Effector memory CD8-positive, alpha-beta T cell (primary cell): ENCODE measurements at regions not wholly inside any gene's neighbourhood (a gene's known extent, or its start where the extent isn't known, plus 50 kb on each side); places are given as distances from the start of the nearest gene placed in this dataset.
"Not testable (repeated sequence)": the region's sequence is repeated elsewhere in the genome, so short reads cannot be mapped to it uniquely, and the experiment has no call there.

ENCODE experiments used
- ATAC-seq: fragments of 150-1000 bp; cut with Tn5 transposase; replicated peaks from 2 replicates; pipeline ENCODE4 v1.10.0; 2021; ENCODE audit warnings: mild to moderate bottlenecking, moderate library complexity
- DNase-seq, 3 experiments: peaks; one replicate each; pipeline ENCODE4 v3.0.0; 2021
- H3K27ac Mint-ChIP-seq, 2 donors: one replicate each; pipeline ENCODE4 v1.8.0; 2022; ENCODE audit warnings: mild to moderate bottlenecking in 2 of 2, mixed read lengths in 2 of 2, moderate library complexity in 2 of 2
- H3K27me3 Mint-ChIP-seq, 2 donors: one replicate each; pipeline ENCODE4 v1.8.0; 2022; ENCODE audit warnings: mixed read lengths in 2 of 2
- H3K36me3 Mint-ChIP-seq: one replicate; pipeline ENCODE4 v1.8.0; 2022; ENCODE audit warnings: mild to moderate bottlenecking, moderate library complexity, mixed read lengths; ENCODE audit not compliant: insufficient read depth
- H3K4me1 Mint-ChIP-seq, 2 donors: one replicate each; pipeline ENCODE4 v1.8.0; 2022; ENCODE audit warnings: low read depth in 2 of 2, mixed read lengths in 2 of 2
- H3K4me3 Mint-ChIP-seq, 2 donors: one replicate each; pipeline ENCODE4 v1.8.0; 2022; ENCODE audit warnings: mild to moderate bottlenecking in 2 of 2, mixed read lengths in 2 of 2, moderate library complexity in 2 of 2
- H3K9me3 Mint-ChIP-seq, 2 donors: one replicate each; pipeline ENCODE4 v1.8.0; 2022; ENCODE audit warnings: mixed read lengths in 2 of 2

- Mint-ChIP-seq H3K9me3 (peaks cover 9 to 25% of the 10 kb centered on the region in 2 donors), H3K36me3 (no peaks in the 10 kb centered on the region), H3K27me3 (no peaks in the 10 kb centered on the region), H3K4me3 (no peak overlapping the region), H3K27ac (no peak overlapping the region), H3K4me1 (no peaks in the 10 kb centered on the region)
- no peak for ATAC-seq
- no peak for DNase-seq
These were observed 819.2 kb downstream of the RAPGEF2 start for GRCh38 chr4:159922119-159922518.

GRCh38 chr4:159925770-159926169 lies 822.9 kb downstream of the RAPGEF2 start:
- no peak for DNase-seq
- H3K27me3 Mint-ChIP-seq = no peaks in the 10 kb centered on the region
- no peak overlapping the region for H3K27ac Mint-ChIP-seq
- no peak overlapping the region for H3K4me3 Mint-ChIP-seq
- H3K36me3 Mint-ChIP-seq = no peaks in the 10 kb centered on the region
- peaks cover 7 to 12% of the 10 kb centered on the region in 2 donors for H3K9me3 Mint-ChIP-seq
- no peak for ATAC-seq
- no peaks in the 10 kb centered on the region for H3K4me1 Mint-ChIP-seq

DNA sequence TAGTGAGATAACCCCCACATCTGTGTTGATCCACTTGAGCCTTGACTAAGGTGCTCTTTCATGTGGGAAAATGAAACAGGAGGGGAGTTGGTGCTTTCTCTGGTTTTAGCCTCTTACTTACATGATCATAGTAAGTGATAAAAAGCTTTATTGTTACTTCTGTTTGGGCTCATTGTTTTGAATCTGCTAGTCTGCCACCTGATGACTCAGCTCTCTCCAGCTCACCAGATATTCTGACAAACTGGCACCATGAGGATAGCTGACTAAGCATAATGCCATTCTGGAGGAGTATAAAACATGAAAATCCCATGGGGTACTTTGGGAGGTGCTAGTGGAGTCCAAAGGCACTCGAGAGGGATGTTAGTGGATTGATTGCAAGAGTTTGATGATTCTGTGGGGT lies 824.0 kb downstream of the RAPGEF2 start:
- H3K4me3 Mint-ChIP-seq = no peak overlapping the region
- peaks cover 9 to 12% of the 10 kb centered on the region in 2 donors for H3K9me3 Mint-ChIP-seq
- no peaks in the 10 kb centered on the region for H3K4me1 Mint-ChIP-seq
- no peaks in the 10 kb centered on the region for H3K27me3 Mint-ChIP-seq
- no peak for ATAC-seq
- DNase-seq = no peak
- H3K27ac Mint-ChIP-seq = no peak overlapping the region
- H3K36me3 Mint-ChIP-seq = no peaks in the 10 kb centered on the region

- DNase-seq (no peak), ATAC-seq (no peak)
- Mint-ChIP-seq H3K4me3 (no peak overlapping the region), H3K27me3 (no peaks in the 10 kb centered on the region), H3K27ac (no peak overlapping the region), H3K4me1 (no peaks in the 10 kb centered on the region), H3K9me3 (peaks cover 9 to 12% of the 10 kb centered on the region in 2 donors), H3K36me3 (no peaks in the 10 kb centered on the region)
These were observed 824.9 kb downstream of the RAPGEF2 start for GRCh38 chr4:159927781-159928180.

- not testable (repeated sequence) for H3K9me3 Mint-ChIP-seq, H3K27ac Mint-ChIP-seq, H3K4me1 Mint-ChIP-seq, H3K36me3 Mint-ChIP-seq, DNase-seq, ATAC-seq, H3K4me3 Mint-ChIP-seq, H3K27me3 Mint-ChIP-seq
These were observed 831.7 kb downstream of the RAPGEF2 start for GRCh38 chr4:159934602-159935001.

- Mint-ChIP-seq H3K4me3 (no peak overlapping the region), H3K36me3 (no peaks in the 10 kb centered on the region), H3K27me3 (no peaks in the 10 kb centered on the region), H3K4me1 (no peaks in the 10 kb centered on the region), H3K27ac (no peak overlapping the region), H3K9me3 (peaks cover 0 to 2% of the 10 kb centered on the region in 2 donors)
- no peak for DNase-seq
- no peak for ATAC-seq
These were observed 834.7 kb downstream of the RAPGEF2 start for GRCh38 chr4:159937595-159937994.

DNA sequence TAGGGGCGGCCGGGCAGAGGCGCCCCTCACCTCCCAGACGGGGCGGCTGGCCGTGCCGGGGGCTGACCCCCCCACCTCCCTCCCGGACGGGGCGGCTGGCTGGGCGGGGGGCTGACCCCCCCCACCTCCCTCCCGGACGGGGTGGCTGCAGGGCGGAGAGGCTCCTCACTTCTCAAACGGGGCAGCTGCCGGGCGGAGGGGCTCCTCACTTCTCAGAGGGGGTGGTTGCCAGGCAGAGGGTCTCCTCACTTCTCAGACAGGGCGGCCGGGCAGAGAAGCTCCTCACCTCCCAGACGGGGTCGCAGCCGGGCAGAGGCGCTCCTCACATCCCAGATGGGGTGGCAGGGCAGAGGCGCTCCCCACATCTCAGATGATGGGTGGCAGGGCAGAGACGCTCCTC lies 836.8 kb downstream of the RAPGEF2 start:
- not testable (repeated sequence) for H3K9me3 Mint-ChIP-seq, H3K27me3 Mint-ChIP-seq, H3K36me3 Mint-ChIP-seq, ATAC-seq, H3K4me3 Mint-ChIP-seq, H3K4me1 Mint-ChIP-seq, H3K27ac Mint-ChIP-seq, DNase-seq

GRCh38 chr4:159941076-159941475 lies 838.2 kb downstream of the RAPGEF2 start:
- Mint-ChIP-seq H3K9me3 (no peaks in the 10 kb centered on the region), H3K27ac (no peak overlapping the region), H3K27me3 (no peaks in the 10 kb centered on the region), H3K4me1 (no peaks in the 10 kb centered on the region), H3K4me3 (no peak overlapping the region), H3K36me3 (no peaks in the 10 kb centered on the region)
- DNase-seq (no peak), ATAC-seq (no peak)

DNA sequence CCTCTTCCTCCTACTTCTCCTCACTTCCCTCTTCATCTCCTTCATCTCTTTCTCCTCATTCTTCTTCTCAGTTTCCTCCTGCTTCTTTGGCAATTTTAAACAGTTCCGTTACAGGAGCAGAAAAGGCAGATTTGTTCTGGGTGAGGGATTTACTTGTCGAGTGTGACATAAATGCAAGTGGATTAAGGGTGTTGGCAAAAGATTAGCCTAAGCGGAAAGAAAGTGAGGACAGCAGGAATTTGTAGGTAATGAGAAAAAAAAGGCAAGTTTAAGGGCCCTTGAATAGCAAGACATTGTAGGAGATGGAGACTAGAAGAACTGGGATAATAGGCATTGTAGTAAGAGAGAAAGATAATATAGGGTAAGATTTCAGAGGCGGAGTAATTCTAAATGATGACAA lies 841.6 kb downstream of the RAPGEF2 start:
- H3K4me3 Mint-ChIP-seq = no peak overlapping the region
- H3K27ac Mint-ChIP-seq = no peak overlapping the region
- no peaks in the 10 kb centered on the region for H3K4me1 Mint-ChIP-seq
- no peak for DNase-seq
- no peaks in the 10 kb centered on the region for H3K27me3 Mint-ChIP-seq
- H3K36me3 Mint-ChIP-seq = no peaks in the 10 kb centered on the region
- H3K9me3 Mint-ChIP-seq = no peaks in the 10 kb centered on the region
- ATAC-seq = no peak

- Mint-ChIP-seq H3K9me3 (peaks cover 0 to 1% of the 10 kb centered on the region in 2 donors), H3K4me1 (no peaks in the 10 kb centered on the region), H3K36me3 (no peaks in the 10 kb centered on the region), H3K27me3 (no peaks in the 10 kb centered on the region), H3K27ac (no peak overlapping the region), H3K4me3 (no peak overlapping the region)
- DNase-seq (no peak), ATAC-seq (no peak)
These were observed 844.2 kb downstream of the RAPGEF2 start for GRCh38 chr4:159946983-159947615.

DNA sequence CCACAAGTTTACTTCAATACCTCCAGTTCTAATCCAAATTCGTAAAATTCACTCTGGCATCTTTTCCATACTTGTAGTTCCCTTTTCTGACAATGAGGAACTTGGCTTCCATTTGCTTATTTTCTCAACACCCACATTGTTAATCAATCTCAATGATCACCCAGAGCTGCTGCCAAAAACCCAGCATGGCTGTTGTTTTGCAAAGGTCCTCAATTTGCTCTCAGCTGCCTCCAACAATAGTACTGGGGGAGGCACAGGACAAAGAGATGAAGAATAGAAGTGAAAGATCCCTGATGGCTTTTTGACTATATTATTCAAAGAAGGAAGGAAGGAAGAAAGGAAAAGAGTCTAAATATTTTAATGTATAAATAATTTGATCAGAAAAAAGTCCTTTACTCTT lies 847.8 kb downstream of the RAPGEF2 start:
- H3K36me3 Mint-ChIP-seq = no peaks in the 10 kb centered on the region
- no peak overlapping the region for H3K4me3 Mint-ChIP-seq
- ATAC-seq = no peak
- H3K27me3 Mint-ChIP-seq = no peaks in the 10 kb centered on the region
- H3K27ac Mint-ChIP-seq = no peak overlapping the region
- H3K9me3 Mint-ChIP-seq = peaks cover 0 to 3% of the 10 kb centered on the region in 2 donors
- H3K4me1 Mint-ChIP-seq = no peaks in the 10 kb centered on the region
- DNase-seq = no peak

- H3K4me3 Mint-ChIP-seq = no peak overlapping the region
- peaks cover 7 to 9% of the 10 kb centered on the region in 2 donors for H3K9me3 Mint-ChIP-seq
These were observed 863.9 kb downstream of the RAPGEF2 start for GRCh38 chr4:159966746-159967145.

GRCh38 chr4:159976871-159977482 lies 874.1 kb downstream of the RAPGEF2 start:
- not testable (repeated sequence) for H3K27me3 Mint-ChIP-seq, DNase-seq, H3K4me1 Mint-ChIP-seq, H3K27ac Mint-ChIP-seq, ATAC-seq, H3K9me3 Mint-ChIP-seq, H3K4me3 Mint-ChIP-seq, H3K36me3 Mint-ChIP-seq

More at GRCh38 chr4:159966746-159967145, 863.9 kb downstream of the RAPGEF2 start:
- Mint-ChIP-seq H3K27me3 (no peaks in the 10 kb centered on the region), H3K27ac (no peak overlapping the region), H3K36me3 (no peaks in the 10 kb centered on the region), H3K4me1 (no peaks in the 10 kb centered on the region)
- DNase-seq = no peak
- no peak for ATAC-seq

- no peak for ATAC-seq
These were observed 875.2 kb downstream of the RAPGEF2 start for GRCh38 chr4:159977907-159978617.

More at GRCh38 chr4:159977907-159978617, 875.2 kb downstream of the RAPGEF2 start:
- Mint-ChIP-seq H3K36me3 (no peaks in the 10 kb centered on the region), H3K27me3 (no peaks in the 10 kb centered on the region), H3K9me3 (peaks cover 0 to 5% of the 10 kb centered on the region in 2 donors), H3K4me3 (no peak overlapping the region), H3K27ac (no peak overlapping the region), H3K4me1 (no peaks in the 10 kb centered on the region)
- no peak for DNase-seq
